Fibroblast of skin of left biceps (primary cell): ENCODE measurements at regions not wholly inside any gene's neighbourhood (a gene's known extent, or its start where the extent isn't known, plus 50 kb on each side); places are given as distances from the start of the nearest gene placed in this dataset.

ENCODE experiments used
- DNase-seq, 2 experiments: peaks; one replicate each; pipeline ENCODE4 v3.0.0-alpha.2; 2013; ENCODE audit warnings: low read depth in 2 of 2

DNA sequence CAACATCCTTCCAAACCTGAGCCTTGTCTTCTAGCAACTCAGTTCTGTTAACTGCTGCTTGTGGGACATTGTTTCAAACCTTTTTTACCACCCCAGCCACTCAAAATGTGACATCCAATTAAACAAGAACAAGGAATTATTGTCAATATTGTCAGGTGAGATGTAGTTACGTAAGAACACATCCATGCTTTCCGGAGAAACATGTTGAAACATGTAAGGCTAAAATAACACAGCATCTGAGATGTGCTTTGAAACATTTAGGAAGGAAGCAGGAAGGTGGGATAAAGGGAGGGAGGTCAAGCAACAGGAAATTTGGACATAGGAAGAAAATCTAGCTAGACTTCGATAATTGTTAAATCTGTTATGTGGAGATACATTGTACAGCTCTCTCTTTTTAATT lies 50.9 kb upstream of the PRICKLE2 start:
- DNase-seq: no peak
